GM23248 (cell line): ENCODE measurements at regions not wholly inside any gene's neighbourhood (a gene's known extent, or its start where the extent isn't known, plus 50 kb on each side); places are given as distances from the start of the nearest gene placed in this dataset.
"Not testable (repeated sequence)": the region's sequence is repeated elsewhere in the genome, so short reads cannot be mapped to it uniquely, and the experiment has no call there.

ENCODE experiments used
- EZH2 ChIP-seq: fragments of 200-600 bp; sonication (generic); IDR thresholded peaks from 2 replicates; pipeline ENCODE4 v1.6.1; 2018; ENCODE audit warnings: antibody characterized with exemption, mild to moderate bottlenecking; ENCODE audit not compliant: insufficient read depth, poor library complexity, severe bottlenecking
- EZH2phosphoT487 ChIP-seq: fragments of 200-600 bp; sonication (generic); IDR thresholded peaks from 2 replicates; pipeline ENCODE4 v1.6.1; 2018; ENCODE audit warnings: antibody characterized with exemption, moderate library complexity, mild to moderate bottlenecking, low read depth; ENCODE audit not compliant: insufficient read depth

DNA sequence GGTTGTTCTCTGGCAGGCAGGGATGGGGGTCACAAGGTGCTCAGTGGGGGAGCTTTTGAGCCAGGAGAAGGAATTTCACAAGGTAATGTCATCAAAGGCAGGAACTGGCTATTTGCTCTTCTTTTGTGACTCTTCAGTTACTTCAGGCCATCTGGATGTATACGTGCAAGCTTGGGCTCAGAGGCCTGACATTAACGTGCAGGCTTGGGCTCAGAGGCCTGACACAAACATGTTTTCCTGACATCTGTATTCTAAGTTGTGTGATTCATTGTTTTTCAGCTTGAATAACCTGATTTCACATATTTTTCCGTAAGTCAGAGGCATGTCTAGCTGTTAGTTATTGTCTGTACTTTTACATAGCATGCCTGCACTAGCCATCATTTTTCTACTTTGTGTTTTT lies 118.2 kb upstream of the FOLH1 start:
- TF ChIP-seq EZH2, EZH2phosphoT487: not testable (repeated sequence)
